CD4-positive, alpha-beta T cell (primary cell): ENCODE measurements at regions not wholly inside any gene's neighbourhood (a gene's known extent, or its start where the extent isn't known, plus 50 kb on each side); places are given as distances from the start of the nearest gene placed in this dataset.

Experiments used
- ATAC-seq: fragments of 200-7000 bp; cut with Tn5 transposase; one replicate; pipeline ENCODE4 v1.10.0; 2022; ENCODE audit warnings: mild to moderate bottlenecking; ENCODE audit not compliant: poor library complexity
- CTCF ChIA-PET: fragments of 350-600 bp; sonication (Branson Sonifier 250); formaldehyde crosslinking; loops from one replicate; lab custom pipeline; 2021; ENCODE audit warnings: antibody characterized with exemption, inconsistent platforms; lab: Charles Lee
- POLR2A ChIA-PET: fragments of 350-600 bp; sonication (Branson Sonifier 250); formaldehyde crosslinking; loops from one replicate; lab custom pipeline; 2021; ENCODE audit warnings: antibody characterized with exemption, inconsistent platforms; lab: Charles Lee
- DNase-seq, 14 experiments: peaks; one replicate each; pipeline ENCODE4 v3.0.0-alpha.2; 2013 to 2020; ENCODE audit warnings: mixed read lengths in 2 of 14
- H3K27ac ChIP-seq, 2 donors: one replicate each; pipeline versions ENCODE4 v1.5.1 to v1.7.0; 2013; ENCODE audit warnings: low read length in 2 of 2, low read depth in 1 of 2, mild to moderate bottlenecking in 1 of 2
- H3K27me3 ChIP-seq, 2 experiments: 1 replicate in 1 of 2; 2 replicates in 1 of 2; pipeline versions ENCODE4 v1.6.1 to v1.7.0; 2013; ENCODE audit warnings: low read length in 2 of 2, control low read depth in 1 of 2, mild to moderate bottlenecking in 1 of 2, moderate library complexity in 1 of 2; ENCODE audit not compliant: insufficient read depth in 2 of 2, control insufficient read depth in 1 of 2
- H3K36me3 ChIP-seq: one replicate; pipeline ENCODE4 v1.6.1; 2013; ENCODE audit warnings: low read length, control low read depth; ENCODE audit not compliant: insufficient read depth
- H3K4me1 ChIP-seq: one replicate; pipeline ENCODE4 v1.6.1; 2013; ENCODE audit warnings: low read length, control low read depth; ENCODE audit not compliant: insufficient read depth
- H3K4me3 ChIP-seq: one replicate; pipeline ENCODE4 v1.5.1; 2013; ENCODE audit warnings: mild to moderate bottlenecking, low read length, moderate library complexity
- H3K9me3 ChIP-seq, 2 experiments: 1 replicate in 1 of 2; 2 replicates in 1 of 2; pipeline versions ENCODE4 v1.6.1 to v1.7.0; 2013; ENCODE audit warnings: low read length in 2 of 2, mild to moderate bottlenecking in 2 of 2, control low read depth in 1 of 2, moderate library complexity in 1 of 2; ENCODE audit not compliant: control insufficient read depth in 1 of 2, insufficient read depth in 1 of 2
- H3K27ac Mint-ChIP-seq: one replicate; pipeline ENCODE4 v1.8.0; 2020; ENCODE audit warnings: mixed read lengths
- H3K27me3 Mint-ChIP-seq: one replicate; pipeline ENCODE4 v1.8.0; 2021; ENCODE audit warnings: mixed read lengths
- H3K36me3 Mint-ChIP-seq: one replicate; pipeline ENCODE4 v1.8.0; 2021; ENCODE audit warnings: low read depth, mixed read lengths
- H3K4me1 Mint-ChIP-seq: one replicate; pipeline ENCODE4 v1.8.0; 2021; ENCODE audit warnings: low read depth, mixed read lengths
- H3K4me3 Mint-ChIP-seq: one replicate; pipeline ENCODE4 v1.8.0; 2020; ENCODE audit warnings: mild to moderate bottlenecking, mixed read lengths
- H3K9me3 Mint-ChIP-seq: one replicate; pipeline ENCODE4 v1.8.0; 2020; ENCODE audit warnings: mixed read lengths
- CTCF ChIP-seq: fragments of 200-600 bp; IDR thresholded peaks from one replicate; pipeline ENCODE4 v1.8.0; 2022; ENCODE audit warnings: antibody characterized with exemption, mild to moderate bottlenecking
- intact Hi-C, 2 experiments: fragments of 100-400 bp; cut with DNase I in 1 of 2; cut with micrococcal nuclease in 1 of 2; formaldehyde crosslinking; loops; one replicate each; pipeline versions ENCODE4 v1.15.1 to v1.9.0; 2023 to 2025; cut with DNase I, micrococcal nuclease

- Histone ChIP-seq H3K4me1 (peaks cover 7% of the 10 kb centered on the region), H3K9me3 (no peaks in the 10 kb centered on the region), H3K36me3 (no peaks in the 10 kb centered on the region), H3K27ac (no peak overlapping the region), H3K27me3 (no peaks in the 10 kb centered on the region), H3K4me3 (no peak overlapping the region)
- no peaks in the 10 kb centered on the region for H3K27me3 Mint-ChIP-seq
- ChIA-PET POLR2A (no interaction called here), CTCF (no interaction called here)
- no peaks in the 10 kb centered on the region for H3K36me3 Mint-ChIP-seq
- intact Hi-C loops, result no loop called here
- H3K4me1 Mint-ChIP-seq, result peaks cover 19% of the 10 kb centered on the region
- DNase-seq (no peak), ATAC-seq (no peak)
- no peaks in the 10 kb centered on the region for H3K9me3 Mint-ChIP-seq
- no peak overlapping the region for H3K27ac Mint-ChIP-seq
- no peak for TF ChIP-seq CTCF
- no peak overlapping the region for H3K4me3 Mint-ChIP-seq
Measured at GRCh38 chr1:229209386-229209785, 61.5 kb upstream of the RAB4A start.

GRCh38 chr1:229209816-229210215 is 61.1 kb upstream of the RAB4A start:
- H3K4me1 Mint-ChIP-seq, result peaks cover 15% of the 10 kb centered on the region
- Histone ChIP-seq H3K27ac (no peak overlapping the region), H3K4me3 (no peak overlapping the region), H3K27me3 (no peaks in the 10 kb centered on the region), H3K9me3 (no peaks in the 10 kb centered on the region), H3K4me1 (peaks cover 4% of the 10 kb centered on the region), H3K36me3 (no peaks in the 10 kb centered on the region)
- H3K27me3 Mint-ChIP-seq, result no peaks in the 10 kb centered on the region
- no peaks in the 10 kb centered on the region for H3K36me3 Mint-ChIP-seq
- H3K27ac Mint-ChIP-seq, result no peak overlapping the region
- ATAC-seq (no peak), DNase-seq (no peak)
- CTCF ChIA-PET, result no interaction called here
- no peak for TF ChIP-seq CTCF
- no peak overlapping the region for H3K4me3 Mint-ChIP-seq
- POLR2A ChIA-PET, result no interaction called here
- H3K9me3 Mint-ChIP-seq, result no peaks in the 10 kb centered on the region
- intact Hi-C loops, result no loop called here

GRCh38 chr1:229210844-229211243 is 60.1 kb upstream of the RAB4A start:
- DNase-seq, result no peak
- Mint-ChIP-seq H3K27ac (no peak overlapping the region), H3K9me3 (no peaks in the 10 kb centered on the region), H3K4me3 (no peak overlapping the region), H3K27me3 (no peaks in the 10 kb centered on the region), H3K36me3 (no peaks in the 10 kb centered on the region), H3K4me1 (peaks cover 5% of the 10 kb centered on the region)
- ATAC-seq, result no peak
- no peaks in the 10 kb centered on the region for H3K36me3 ChIP-seq
- H3K27me3 ChIP-seq, result no peaks in the 10 kb centered on the region
- CTCF ChIA-PET, result no interaction called here
- intact Hi-C loops, result no loop called here
- H3K4me1 ChIP-seq, result no peaks in the 10 kb centered on the region
- POLR2A ChIA-PET, result no interaction called here
- TF ChIP-seq CTCF, result no peak
- no peak overlapping the region for H3K27ac ChIP-seq
- no peak overlapping the region for H3K4me3 ChIP-seq
- H3K9me3 ChIP-seq, result no peaks in the 10 kb centered on the region
